CD4-positive, alpha-beta T cell treated with Interleukin-15 for 4 hours (primary cell): ENCODE measurements at regions not wholly inside any gene's neighbourhood (a gene's known extent, or its start where the extent isn't known, plus 50 kb on each side); places are given as distances from the start of the nearest gene placed in this dataset.
"Not testable (repeated sequence)": the region's sequence is repeated elsewhere in the genome, so short reads cannot be mapped to it uniquely, and the experiment has no call there.

Experiments used
- DNase-seq: peaks from one replicate; pipeline ENCODE4 v3.0.0-alpha.2; 2020; ENCODE audit warnings: low spot score

DNA sequence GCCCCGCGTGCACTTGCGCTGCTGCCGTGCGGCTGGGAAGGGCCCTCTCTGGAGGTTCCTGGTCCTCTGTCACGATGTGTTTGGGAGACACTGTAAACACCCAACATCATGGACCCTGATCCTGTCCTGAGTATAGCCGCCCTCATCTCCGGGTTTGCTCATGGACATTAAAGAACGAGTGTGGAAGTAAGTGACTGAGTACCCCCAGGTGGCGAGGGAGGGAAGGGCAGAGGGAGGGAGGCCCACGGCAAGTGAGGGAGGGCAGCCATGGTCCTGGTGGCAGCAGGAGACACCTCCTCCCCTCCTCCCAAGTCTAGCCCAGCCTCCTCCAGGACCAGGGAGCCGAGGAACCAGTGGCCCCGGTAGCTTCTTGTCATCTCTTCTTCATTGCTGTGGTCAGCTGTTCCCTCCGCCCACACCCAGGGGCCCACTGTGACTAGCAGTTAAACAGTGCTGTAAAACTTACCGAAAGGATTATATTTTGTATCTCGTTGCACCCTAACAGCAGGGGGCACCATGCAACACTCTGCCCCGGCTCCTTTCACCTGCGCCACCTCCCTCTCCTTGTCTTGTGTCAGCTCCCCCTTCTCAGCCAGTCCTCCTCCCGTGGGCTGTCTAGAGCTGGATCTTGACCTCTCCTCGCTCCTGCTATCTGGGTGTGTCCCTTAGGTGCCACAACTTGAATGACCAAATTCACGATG, 566.5 kb upstream of the B3GAT1 start:
- no peak for DNase-seq

DNA sequence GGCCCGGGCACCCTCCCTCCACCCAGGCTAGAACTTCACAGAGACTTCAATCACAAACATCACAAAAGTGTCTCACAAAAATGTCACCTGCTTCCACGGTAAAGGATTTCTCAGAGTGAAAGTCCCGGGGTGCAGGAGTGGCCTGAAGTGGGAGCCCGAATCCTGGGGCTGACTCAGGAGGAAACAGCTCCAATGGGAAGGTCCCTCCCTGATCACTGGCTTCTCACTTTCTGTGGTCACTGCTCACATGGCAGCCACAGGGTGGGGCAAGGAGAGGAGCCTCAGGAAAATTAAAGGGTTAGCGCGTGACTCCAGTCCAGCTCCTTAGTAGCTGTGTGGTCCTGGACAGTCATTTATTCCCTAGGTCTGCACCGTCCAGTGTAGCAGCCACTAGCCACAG, 564.5 kb upstream of the B3GAT1 start:
- no peak for DNase-seq

DNA sequence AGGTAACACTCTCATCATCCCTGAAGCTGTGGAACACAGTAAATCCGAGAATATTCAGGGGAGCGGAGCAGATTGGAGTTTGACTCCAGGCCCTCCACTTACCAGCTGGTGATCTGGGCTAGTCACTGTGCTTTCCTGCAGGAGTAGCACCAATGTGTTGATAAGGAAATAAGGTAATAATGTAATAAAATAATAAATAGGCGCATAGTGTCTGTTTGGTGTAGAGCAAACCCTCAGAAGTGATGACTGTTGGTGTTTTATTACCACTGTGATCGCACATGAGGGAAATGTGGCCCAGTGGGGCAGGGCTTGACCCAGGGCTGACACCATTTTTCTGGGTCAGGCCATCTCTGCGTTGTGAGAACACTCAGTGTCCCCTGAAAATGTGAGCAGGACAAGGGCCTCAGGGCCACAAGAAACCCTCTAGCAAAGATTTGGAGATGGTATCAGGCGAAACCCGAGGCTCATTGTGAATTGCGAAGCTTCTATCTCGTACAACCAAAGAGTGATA, 563.9 kb upstream of the B3GAT1 start:
- no peak for DNase-seq

DNA sequence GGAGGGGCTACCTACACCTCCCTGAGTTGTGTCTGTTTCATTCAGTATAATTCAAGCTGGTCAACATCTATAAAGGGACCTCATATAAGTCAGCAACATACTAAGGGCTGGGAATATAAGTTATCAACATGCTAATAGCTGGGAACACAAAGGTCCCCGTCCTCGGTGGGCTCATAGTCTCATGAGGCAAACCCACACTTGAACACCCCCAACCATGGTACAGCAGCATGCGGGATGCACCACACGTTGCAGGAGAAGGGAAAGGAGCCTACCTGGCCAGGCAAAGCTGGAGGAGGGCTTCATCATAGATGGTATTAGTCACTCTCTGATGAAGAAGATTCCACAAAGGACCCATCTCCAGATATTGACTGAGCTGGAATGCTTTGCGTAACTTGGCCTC, 561.8 kb upstream of the B3GAT1 start:
- no peak for DNase-seq

DNA sequence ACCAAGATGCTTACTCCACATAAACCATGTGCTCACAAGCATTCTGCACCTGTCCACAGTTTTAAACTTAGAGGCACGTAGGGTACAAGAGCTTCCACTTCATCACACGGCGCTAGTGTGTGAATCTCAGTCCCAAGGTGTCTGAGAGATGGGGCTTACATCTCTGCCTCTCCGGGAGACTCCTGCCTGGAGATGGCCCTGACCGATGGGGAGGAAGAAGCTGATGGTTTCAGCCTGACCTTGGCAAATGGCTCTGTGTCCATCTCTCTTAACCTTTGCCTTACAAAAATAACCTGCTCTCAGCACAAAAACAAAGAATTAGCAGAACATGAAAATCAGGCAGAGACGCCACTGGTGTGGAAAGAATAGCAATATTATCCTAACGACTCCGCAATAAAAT, 559.3 kb upstream of the B3GAT1 start:
- DNase-seq, result no peak

GRCh38 chr11:134967746-134968145, 555.7 kb upstream of the B3GAT1 start:
- no peak for DNase-seq

DNA sequence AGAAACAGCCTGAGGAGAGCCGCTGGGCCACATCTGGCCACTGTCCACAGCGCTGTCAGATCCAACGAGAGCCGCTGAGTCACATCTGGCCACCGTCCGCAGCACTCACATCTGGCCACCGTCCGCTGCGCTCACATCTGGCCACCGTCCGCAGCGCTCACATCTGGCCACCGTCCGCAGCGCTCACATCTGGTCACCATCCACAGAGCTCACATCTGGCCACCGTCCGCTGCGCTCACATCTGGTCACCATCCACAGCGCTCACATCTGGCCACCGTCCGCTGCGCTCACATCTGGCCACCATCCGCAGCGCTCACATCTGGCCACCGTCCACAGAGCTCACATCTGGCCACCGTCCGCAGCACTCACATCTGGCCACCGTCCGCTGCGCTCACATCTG, 549.3 kb upstream of the B3GAT1 start:
- not testable (repeated sequence) for DNase-seq

- DNase-seq, result no peak
Measured at GRCh38 chr11:134958870-134959269, 546.8 kb upstream of the B3GAT1 start.

DNA sequence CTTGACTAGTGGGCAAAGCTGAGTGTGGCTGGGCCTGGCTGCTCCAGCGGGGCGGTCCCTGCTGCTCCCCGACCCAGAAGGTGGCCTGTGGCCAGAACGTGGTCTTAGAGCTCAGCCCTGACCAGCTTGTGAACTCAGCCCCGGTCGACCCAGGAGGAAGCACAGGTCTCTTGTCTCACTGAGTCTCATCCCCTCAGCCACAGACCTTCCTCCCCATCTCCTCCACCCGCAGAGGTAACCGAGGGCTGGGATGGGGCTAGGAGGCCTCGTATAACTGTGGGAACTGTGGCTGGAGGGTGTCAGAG, 546.2 kb upstream of the B3GAT1 start:
- DNase-seq, result no peak

- no peak for DNase-seq
Measured at GRCh38 chr11:134957540-134958335, 545.7 kb upstream of the B3GAT1 start.

DNA sequence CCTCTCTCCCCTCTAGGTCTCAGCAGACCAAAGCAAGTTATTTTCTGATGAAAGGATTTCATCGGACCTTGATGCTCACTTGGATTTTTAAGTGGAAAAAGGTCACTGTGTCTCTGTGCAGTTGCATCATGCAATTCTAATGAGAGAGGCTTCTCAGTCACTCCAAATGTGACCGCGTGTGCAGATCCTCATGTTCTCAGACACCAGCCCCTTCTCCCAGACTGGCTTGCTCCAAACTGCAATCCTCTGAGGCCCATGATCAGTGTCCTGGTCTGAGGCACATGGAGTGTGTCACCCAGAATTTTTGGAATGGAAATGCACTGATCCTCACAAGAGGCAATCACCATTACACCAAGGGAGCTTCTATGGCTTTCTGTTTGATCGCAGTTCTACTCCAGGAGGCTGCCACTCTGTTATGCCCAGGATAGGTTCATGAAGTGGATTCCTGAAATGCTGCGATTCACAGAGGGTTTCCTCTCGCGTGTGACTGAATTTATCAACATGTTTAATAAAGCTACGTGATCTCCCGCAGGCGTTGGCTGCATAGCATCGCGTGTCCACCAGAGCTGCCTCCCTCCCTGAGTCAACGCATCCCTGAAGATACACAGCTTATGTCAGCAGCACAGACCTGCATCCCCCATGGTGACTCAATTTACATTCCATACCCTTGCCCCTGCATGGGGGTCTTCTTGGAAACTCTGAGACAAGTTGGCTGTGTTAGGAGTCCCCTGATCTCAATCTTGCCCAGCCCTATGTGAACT, 544.6 kb upstream of the B3GAT1 start:
- no peak for DNase-seq

DNA sequence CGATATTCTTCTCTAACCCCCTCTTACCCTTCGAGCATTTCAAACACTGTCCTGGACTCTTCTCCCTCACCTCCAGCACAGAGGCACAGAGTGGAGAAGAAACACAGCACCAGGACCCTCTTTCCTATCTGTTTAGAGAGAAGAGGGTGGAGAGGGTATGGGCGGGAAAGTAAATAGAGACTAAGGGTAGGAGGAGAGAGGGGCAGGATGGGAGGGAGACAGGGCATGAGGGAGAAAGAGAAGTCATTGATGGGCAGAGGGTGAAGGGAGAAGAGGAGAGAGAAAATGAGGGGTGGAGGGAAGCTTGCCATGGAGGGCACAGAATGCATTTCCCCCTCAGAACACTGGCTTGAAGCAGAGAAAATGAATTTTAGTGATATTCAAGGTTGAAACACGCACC, 543.9 kb upstream of the B3GAT1 start:
- not testable (repeated sequence) for DNase-seq

DNA sequence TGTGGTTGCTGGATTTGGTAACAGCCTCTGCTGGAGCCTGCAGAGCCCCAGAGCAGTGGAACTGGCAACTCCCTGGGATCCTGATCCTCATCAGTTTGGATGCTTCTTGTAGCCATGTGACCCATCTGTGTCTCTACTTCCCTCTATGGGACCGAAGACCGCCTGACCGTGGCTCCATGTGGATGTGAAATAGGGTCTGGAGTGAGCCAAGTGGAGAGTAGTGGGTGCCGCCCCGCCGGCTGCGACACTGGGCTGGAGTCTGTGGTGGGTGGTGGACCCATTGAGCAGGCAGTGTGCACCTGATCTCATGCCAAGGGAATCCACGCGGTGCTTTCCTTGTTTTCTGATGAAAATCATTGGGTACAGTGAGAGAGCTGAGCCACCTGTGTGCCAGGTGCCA, 543.2 kb upstream of the B3GAT1 start:
- DNase-seq, result no peak

- not testable (repeated sequence) for DNase-seq
Measured at GRCh38 chr11:134954456-134954855, 542.4 kb upstream of the B3GAT1 start.

- not testable (repeated sequence) for DNase-seq
Measured at GRCh38 chr11:134953417-134953970, 541.5 kb upstream of the B3GAT1 start.

DNA sequence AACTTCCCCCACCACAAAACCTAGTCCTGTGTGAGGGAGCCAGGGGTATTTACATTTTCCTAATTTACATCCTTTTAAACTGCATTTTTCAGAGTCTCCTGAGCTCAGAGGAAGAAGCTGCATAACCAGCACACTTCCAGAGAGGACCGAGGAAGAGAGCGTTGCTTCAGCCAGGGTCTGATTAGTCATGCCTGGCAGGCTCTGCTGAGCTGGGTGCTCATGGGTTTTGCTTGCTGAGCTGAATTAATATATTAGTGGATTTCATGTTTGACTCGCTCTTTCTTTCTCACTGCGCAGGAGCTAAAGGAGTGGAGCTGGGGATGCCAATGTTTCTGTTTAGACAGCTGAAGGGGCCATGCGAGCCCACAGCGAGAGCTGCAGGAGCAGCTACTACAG, 539.3 kb upstream of the B3GAT1 start:
- no peak for DNase-seq

- no peak for DNase-seq
Measured at GRCh38 chr11:134950692-134951304, 538.8 kb upstream of the B3GAT1 start.

DNA sequence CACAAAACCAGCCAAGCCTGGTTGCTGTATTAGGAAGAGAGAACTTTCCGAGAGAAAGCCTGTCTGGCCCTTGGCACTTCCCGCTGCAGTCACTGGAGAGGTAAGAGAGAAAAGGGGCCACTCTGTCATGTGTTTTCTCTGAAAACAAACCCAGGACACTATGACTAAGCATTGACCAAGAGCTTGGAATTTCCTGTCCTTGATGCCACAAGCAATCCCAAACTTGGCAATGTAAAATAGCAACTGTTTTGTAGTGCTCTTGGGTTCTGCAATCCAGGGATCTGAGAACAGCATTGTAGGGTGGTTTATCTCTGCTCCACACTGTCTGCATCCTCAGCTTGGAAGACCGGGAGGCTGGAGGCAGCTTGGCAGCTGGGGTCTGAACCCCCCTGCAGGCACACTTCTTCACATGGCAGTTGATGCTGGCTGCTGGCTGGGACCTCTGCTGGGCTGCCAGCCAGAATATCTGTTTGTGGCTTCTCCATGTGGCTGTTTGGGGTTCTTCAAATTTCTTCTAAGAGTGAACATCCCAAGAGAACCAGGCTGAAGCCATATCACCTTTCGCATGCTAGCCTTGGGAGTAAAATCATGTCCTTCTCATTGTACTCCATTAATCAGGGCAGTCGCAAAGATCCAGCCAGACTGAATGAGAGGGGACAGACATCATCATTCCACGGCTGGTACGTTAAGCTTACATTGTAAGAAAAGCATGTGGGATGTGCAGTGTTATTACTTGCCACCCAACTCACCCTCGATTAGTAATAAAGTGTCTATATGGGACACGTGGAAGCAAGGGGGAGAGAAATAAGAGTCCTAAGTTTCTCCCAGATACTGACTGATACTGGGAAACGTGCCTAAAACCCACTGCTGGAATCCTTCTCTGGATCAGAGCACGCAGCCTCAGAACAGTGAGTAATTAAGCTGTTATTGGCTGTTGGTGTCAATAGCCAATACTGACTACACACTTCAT, 537.4 kb upstream of the B3GAT1 start:
- no peak for DNase-seq

- DNase-seq, result no peak
Measured at GRCh38 chr11:134947556-134947955, 535.5 kb upstream of the B3GAT1 start.

DNA sequence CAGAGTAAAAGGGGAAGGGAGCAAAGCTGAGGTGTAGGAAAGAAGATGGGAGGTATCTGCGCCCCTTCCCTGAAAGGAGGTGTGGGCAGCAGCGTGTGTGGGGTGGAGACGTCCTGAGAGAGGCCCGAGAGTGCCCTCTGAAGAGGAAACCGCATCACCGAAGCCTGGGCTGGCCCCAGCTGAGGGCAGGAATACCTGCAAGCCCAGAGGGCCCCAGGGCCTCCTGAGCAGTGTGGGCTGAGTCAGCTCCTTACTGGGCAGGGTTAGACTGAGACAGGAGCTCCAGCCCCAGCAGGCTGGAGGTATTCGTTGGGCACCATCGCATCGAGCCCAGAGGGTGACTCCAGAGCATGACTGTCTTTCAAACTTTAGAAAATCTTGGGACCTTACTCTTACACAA, 534.0 kb upstream of the B3GAT1 start:
- DNase-seq, result no peak

DNA sequence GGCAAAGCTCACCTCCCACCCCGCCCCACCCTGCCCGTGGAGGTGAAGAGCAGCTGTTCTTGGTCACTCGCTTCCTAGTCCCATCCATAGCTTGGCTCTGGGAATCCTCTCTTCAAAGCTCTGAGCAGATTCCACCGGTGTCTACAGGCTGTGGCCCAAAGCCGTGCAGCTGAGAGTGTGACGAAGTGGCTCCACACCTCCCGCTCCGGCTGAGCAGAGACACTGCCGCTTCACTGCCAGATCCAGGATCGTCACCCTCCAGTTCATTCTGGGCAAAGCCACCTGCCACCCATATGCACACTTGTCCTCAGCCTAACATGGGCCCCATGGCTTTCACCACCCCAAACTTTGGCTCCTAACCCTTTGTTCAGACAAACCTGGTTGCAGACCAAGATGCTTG, 532.9 kb upstream of the B3GAT1 start:
- DNase-seq, result no peak
